Mesothelial cell of epicardium (in vitro differentiated cells): ENCODE measurements at regions not wholly inside any gene's neighbourhood (a gene's known extent, or its start where the extent isn't known, plus 50 kb on each side); places are given as distances from the start of the nearest gene placed in this dataset.

ENCODE experiments used
- DNase-seq, 2 experiments: peaks; one replicate each; pipeline ENCODE4 v3.0.0; 2021; ENCODE audit warnings: low spot score in 2 of 2; ENCODE audit not compliant: unreplicated experiment in 2 of 2
- H3K27ac Mint-ChIP-seq: 2 replicates; pipeline ENCODE4 v1.8.0; 2021; ENCODE audit warnings: mixed read lengths
- H3K27me3 Mint-ChIP-seq: 2 replicates; pipeline ENCODE4 v1.8.0; 2021; ENCODE audit warnings: low read depth, mixed read lengths
- H3K36me3 Mint-ChIP-seq: 2 replicates; pipeline ENCODE4 v1.8.0; 2021; ENCODE audit warnings: mixed read lengths
- H3K4me1 Mint-ChIP-seq: 2 replicates; pipeline ENCODE4 v1.8.0; 2021; ENCODE audit warnings: mixed read lengths
- H3K4me3 Mint-ChIP-seq: 2 replicates; pipeline ENCODE4 v1.8.0; 2021; ENCODE audit warnings: mild to moderate bottlenecking, moderate library complexity, mixed read lengths
- H3K9me3 Mint-ChIP-seq: 2 replicates; pipeline ENCODE4 v1.8.0; 2021; ENCODE audit warnings: mixed read lengths
- TF ChIP-seq, protein P1 (sequence below): fragments of 200-600 bp; sonication (generic); IDR thresholded peaks from one replicate; pipeline ENCODE4 v1.5.0; 2021; ENCODE audit warnings: antibody characterized with exemption; ENCODE audit not compliant: unreplicated experiment

DNA sequence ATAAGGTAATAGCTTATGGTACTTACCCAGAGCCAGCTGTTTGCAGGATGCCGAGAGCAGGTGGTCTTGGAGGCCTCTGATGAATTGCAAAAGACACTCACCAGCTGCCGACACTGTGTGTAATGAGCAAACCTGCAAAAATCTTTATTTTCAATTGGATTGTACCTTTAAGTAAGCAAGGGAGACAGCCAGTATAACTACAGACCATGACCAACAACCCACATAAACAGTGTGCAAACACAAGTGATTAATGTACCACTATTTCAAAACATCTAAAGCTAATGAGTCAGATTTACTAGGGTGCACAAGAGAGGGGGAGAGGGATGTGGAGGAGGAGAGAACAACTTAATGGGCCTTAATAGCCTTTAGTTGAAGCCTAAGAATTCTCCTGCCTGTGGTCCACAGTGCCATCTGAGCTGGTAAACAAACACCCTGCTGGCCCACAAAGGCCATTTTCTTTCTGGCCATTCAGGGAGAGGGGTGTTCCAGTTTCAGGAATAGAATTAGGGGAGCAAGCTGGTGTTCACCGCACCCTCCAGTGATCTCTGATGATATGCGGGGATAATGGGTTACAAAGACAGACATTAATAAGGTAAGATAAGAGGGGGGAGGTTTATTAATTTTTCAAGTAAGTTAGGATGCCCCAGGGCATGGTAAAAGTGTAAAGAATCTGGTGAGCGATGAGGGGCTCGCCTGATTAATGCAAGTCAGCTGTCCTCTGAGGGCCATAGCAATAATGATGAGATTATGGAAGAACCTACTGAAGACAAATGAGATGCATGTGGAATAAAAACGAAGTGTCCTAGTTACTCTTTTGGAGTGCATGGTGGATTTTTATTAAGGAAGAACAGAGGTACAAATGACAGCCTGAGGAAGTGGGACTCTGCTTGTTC, 196.4 kb downstream of the HRH4 start:
- no peak for DNase-seq

DNA sequence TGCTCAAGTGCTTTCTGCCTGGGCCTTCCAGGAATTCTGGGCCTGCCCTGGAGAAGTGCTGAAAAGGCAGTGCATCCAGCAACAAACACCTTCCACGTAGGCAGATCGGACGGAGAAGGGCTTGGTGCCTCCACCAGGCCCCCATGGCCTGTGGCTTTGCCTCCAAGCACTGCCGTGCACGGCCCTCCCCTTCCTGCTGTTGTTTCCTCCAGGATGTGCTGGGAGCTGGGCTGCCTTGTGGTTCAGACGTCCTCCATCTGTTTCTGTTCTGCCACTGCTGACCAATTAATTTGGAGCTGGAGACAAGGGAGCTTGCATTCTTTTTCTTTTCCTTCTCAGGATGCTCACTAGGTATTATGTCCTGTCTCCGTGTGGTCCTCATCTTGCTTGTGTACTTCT, 197.0 kb downstream of the HRH4 start:
- peaks cover 3% of the 10 kb centered on the region for H3K27me3 Mint-ChIP-seq
- no peak overlapping the region for H3K27ac Mint-ChIP-seq
- peaks cover 33% of the 10 kb centered on the region for H3K4me1 Mint-ChIP-seq
- H3K4me3 Mint-ChIP-seq: no peak overlapping the region
- H3K9me3 Mint-ChIP-seq: no peaks in the 10 kb centered on the region
- no peaks in the 10 kb centered on the region for H3K36me3 Mint-ChIP-seq
- DNase-seq: no peak
- TF ChIP-seq, protein P1, sequence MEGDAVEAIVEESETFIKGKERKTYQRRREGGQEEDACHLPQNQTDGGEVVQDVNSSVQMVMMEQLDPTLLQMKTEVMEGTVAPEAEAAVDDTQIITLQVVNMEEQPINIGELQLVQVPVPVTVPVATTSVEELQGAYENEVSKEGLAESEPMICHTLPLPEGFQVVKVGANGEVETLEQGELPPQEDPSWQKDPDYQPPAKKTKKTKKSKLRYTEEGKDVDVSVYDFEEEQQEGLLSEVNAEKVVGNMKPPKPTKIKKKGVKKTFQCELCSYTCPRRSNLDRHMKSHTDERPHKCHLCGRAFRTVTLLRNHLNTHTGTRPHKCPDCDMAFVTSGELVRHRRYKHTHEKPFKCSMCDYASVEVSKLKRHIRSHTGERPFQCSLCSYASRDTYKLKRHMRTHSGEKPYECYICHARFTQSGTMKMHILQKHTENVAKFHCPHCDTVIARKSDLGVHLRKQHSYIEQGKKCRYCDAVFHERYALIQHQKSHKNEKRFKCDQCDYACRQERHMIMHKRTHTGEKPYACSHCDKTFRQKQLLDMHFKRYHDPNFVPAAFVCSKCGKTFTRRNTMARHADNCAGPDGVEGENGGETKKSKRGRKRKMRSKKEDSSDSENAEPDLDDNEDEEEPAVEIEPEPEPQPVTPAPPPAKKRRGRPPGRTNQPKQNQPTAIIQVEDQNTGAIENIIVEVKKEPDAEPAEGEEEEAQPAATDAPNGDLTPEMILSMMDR: no peak

More for the DNA sequence above, 196.4 kb downstream of the HRH4 start:
- peaks cover 1% of the 10 kb centered on the region for H3K9me3 Mint-ChIP-seq
- H3K4me1 Mint-ChIP-seq: peaks cover 33% of the 10 kb centered on the region
- H3K36me3 Mint-ChIP-seq: no peaks in the 10 kb centered on the region
- H3K27ac Mint-ChIP-seq: no peak overlapping the region
- TF ChIP-seq, protein P1: no peak
- H3K4me3 Mint-ChIP-seq: no peak overlapping the region
- H3K27me3 Mint-ChIP-seq: no peaks in the 10 kb centered on the region

DNA sequence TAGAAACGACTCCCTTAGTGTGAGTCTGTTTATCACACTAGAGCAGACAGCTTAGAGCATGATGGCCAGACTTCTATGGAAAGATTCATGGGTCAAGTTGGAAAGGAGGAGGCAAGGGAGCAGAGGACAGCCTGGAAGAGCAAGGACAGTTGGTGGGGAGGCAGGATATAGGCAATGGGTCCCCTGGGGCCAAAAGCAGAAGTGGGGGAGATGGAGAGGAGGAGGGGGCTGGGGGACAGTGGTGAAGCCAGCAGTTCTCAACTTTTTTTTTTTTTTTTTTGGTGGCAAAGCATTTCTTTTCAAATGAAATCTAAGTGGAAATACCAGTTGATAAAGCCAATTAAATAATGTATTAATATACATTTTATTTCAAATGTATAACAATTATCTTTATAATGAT, 197.9 kb downstream of the HRH4 start:
- Mint-ChIP-seq H3K4me1 (peaks cover 37% of the 10 kb centered on the region), H3K27me3 (peaks cover 10% of the 10 kb centered on the region), H3K27ac (no peak overlapping the region), H3K36me3 (no peaks in the 10 kb centered on the region), H3K4me3 (no peak overlapping the region), H3K9me3 (no peaks in the 10 kb centered on the region)
- TF ChIP-seq, protein P1: no peak
- no peak for DNase-seq

DNA sequence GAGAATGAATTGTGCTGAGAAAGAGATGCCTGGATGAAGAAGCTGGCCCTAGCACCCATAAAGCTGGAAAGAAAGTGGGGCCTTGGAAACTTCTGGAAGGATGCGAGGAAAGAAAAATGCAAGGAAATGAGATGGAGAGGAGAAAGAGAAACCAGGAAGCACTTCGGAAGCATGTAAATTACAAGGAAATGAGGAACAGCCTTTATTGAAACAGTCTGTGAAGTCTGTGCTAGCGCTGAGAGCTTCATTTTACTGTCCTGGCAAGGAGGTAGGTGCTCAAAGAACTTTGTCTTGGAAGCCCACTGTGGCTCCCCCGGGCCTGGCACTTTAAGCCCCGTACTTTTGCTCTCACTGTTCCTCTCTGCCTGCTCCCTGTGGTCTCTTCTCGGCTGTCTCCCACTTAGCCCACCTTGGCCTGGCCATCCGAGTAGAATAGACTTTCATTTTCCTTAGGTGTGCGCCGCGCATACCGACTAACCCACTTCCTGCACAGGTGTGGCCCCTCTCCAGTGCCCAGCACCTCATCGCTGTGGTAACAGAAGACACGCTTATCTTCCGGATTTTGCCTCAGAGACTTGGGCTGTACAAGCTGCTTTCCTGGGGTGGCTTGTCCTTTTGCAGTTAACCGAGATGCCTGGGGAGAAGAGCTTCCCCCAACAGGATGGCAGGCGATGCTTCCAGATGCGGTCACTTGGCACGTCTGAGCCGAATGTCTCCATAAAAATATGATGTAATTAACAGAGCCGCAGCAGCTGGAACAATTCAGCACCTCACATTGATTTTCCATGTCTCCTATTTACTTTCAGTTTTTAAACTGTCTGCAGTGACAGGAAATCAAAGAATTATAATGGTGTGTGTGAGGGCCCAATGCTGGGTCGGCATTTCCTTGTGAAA, 199.6 kb downstream of the HRH4 start:
- H3K9me3 Mint-ChIP-seq: no peaks in the 10 kb centered on the region
- no peak for DNase-seq
- H3K27ac Mint-ChIP-seq: no peak overlapping the region

DNA sequence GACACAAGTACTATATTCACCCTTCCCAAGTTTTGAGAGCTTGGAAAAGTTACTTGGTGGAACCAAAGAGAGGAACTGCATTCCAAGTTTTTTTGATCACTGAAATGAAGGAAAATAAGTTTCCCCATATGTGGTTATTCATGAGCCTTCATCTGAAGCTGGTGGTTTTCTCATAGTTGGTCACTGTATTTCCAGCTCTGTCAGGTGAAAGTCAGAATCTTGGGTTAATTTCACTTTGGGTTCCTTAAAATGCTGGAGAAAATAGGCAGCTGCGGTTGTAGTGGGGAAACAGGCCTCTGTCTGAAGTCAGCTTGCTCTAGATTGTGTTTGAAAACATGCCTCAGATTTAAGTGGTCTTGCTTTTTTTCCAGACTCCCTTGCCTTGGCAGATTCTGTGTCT, 200.5 kb downstream of the HRH4 start:
- no peak overlapping the region for H3K27ac Mint-ChIP-seq
- TF ChIP-seq, protein P1: no peak
- no peaks in the 10 kb centered on the region for H3K36me3 Mint-ChIP-seq
- H3K27me3 Mint-ChIP-seq: peaks cover 28% of the 10 kb centered on the region
- no peaks in the 10 kb centered on the region for H3K9me3 Mint-ChIP-seq
- H3K4me1 Mint-ChIP-seq: peaks cover 30% of the 10 kb centered on the region
- no peak for DNase-seq
- H3K4me3 Mint-ChIP-seq: no peak overlapping the region

More for the DNA sequence above, 199.6 kb downstream of the HRH4 start:
- Mint-ChIP-seq H3K36me3 (no peaks in the 10 kb centered on the region), H3K27me3 (peaks cover 21% of the 10 kb centered on the region), H3K4me3 (no peak overlapping the region), H3K4me1 (peaks cover 35% of the 10 kb centered on the region)
- TF ChIP-seq, protein P1: no peak
